ENCODE measurements at regions not wholly inside any gene's neighbourhood (a gene's known extent, or its start where the extent isn't known, plus 50 kb on each side); places are given as distances from the start of the nearest gene placed in this dataset.

- TF ChIP-seq CTCF (optimal IDR thresholded peaks at IDR 0.05 in 1 of 3, IDR thresholded peaks at IDR 0.05 in 1 of 3, conservative IDR thresholded peaks at IDR 0.05 in 1 of 3; ENCODE audit: extremely low read depth in 1 of 3, insufficient read depth in 2 of 3, low read length in 3 of 3) = no peak
- TF ChIP-seq EZH2 (IDR thresholded peaks at IDR 0.05; ENCODE audit: low read length) = no peak
Measured at GRCh38 chr7:142522735-142523134, 226.5 kb upstream of the PRSS1 start.
